Gastrocnemius medialis (tissue), 4 donors: ENCODE measurements at regions not wholly inside any gene's neighbourhood (a gene's known extent, or its start where the extent isn't known, plus 50 kb on each side); places are given as distances from the start of the nearest gene placed in this dataset.

ENCODE experiments used
- CTCF ChIP-seq, 5 experiments: fragments of 450-650 bp in 3 of 5; fragments of 200-600 bp in 2 of 5; sonication (generic) in 2 of 5; IDR thresholded peaks in 4 of 5; conservative IDR thresholded peaks in 1 of 5; 1 replicate in 4 of 5; 2 replicates in 1 of 5; pipeline ENCODE4 v1.5.1; 2016 to 2019; ENCODE audit warnings: antibody characterized with exemption in 5 of 5, mild to moderate bottlenecking in 3 of 5, moderate library complexity in 3 of 5
- POLR2A ChIP-seq, 2 donors: fragments of 450-650 bp; IDR thresholded peaks; one replicate each; pipeline ENCODE4 v1.6.1; 2017; ENCODE audit warnings: antibody characterized with exemption in 2 of 2, mild to moderate bottlenecking in 2 of 2, moderate library complexity in 2 of 2

- TF ChIP-seq CTCF (IDR thresholded peaks at IDR 0.05 in 4 of 5, conservative IDR thresholded peaks at IDR 0.05 in 1 of 5) (no peak), POLR2A (IDR thresholded peaks at IDR 0.05) (no peak)
These were observed 297.9 kb upstream of the MMADHC start for GRCh38 chr2:149885468-149885867.
